GM19455 (cell line): ENCODE measurements at regions not wholly inside any gene's neighbourhood (a gene's known extent, or its start where the extent isn't known, plus 50 kb on each side); places are given as distances from the start of the nearest gene placed in this dataset.
"Not testable (repeated sequence)": the region's sequence is repeated elsewhere in the genome, so short reads cannot be mapped to it uniquely, and the experiment has no call there.

Experiments used
- ATAC-seq: cut with Tn5 transposase; IDR thresholded peaks from one replicate; pipeline ENCODE4 v1.9.1; 2021; ENCODE audit not compliant: unreplicated experiment

- ATAC-seq, result no peak
Observed at GRCh38 chr16:22624800-22625533, 114.3 kb downstream of the NPIPB5 start.

- ATAC-seq, result no peak
Observed at GRCh38 chr16:22625967-22626366, 115.3 kb downstream of the NPIPB5 start.

GRCh38 chr16:22627043-22627442 lies 116.4 kb downstream of the NPIPB5 start:
- no peak for ATAC-seq

GRCh38 chr16:22628994-22629393 lies 118.3 kb downstream of the NPIPB5 start:
- no peak for ATAC-seq

GRCh38 chr16:22630242-22630641 lies 119.6 kb downstream of the NPIPB5 start:
- no peak for ATAC-seq

- no peak for ATAC-seq
Observed at GRCh38 chr16:22631264-22631663, 120.6 kb downstream of the NPIPB5 start.

- ATAC-seq, result no peak
Observed at GRCh38 chr16:22632606-22633005, 121.9 kb downstream of the NPIPB5 start.

- no peak for ATAC-seq
Observed at GRCh38 chr16:22633280-22633679, 122.6 kb downstream of the NPIPB5 start.

- no peak for ATAC-seq
Observed at GRCh38 chr16:22633799-22634198, 123.1 kb downstream of the NPIPB5 start.

- no peak for ATAC-seq
Observed at GRCh38 chr16:22634954-22635353, 124.3 kb downstream of the NPIPB5 start.

- no peak for ATAC-seq
Observed at GRCh38 chr16:22635357-22635761, 124.7 kb downstream of the NPIPB5 start.

GRCh38 chr16:22635801-22636200 lies 125.1 kb downstream of the NPIPB5 start:
- no peak for ATAC-seq

- ATAC-seq, result no peak
Observed at GRCh38 chr16:22638393-22639206, 127.9 kb downstream of the NPIPB5 start.

GRCh38 chr16:22641131-22641628 lies 130.5 kb downstream of the NPIPB5 start:
- ATAC-seq, result no peak

- ATAC-seq, result no peak
Observed at GRCh38 chr16:22642416-22643088, 131.9 kb downstream of the NPIPB5 start.

- not testable (repeated sequence) for ATAC-seq
Observed at GRCh38 chr16:22643203-22643602, 132.5 kb downstream of the NPIPB5 start.

GRCh38 chr16:22643886-22644285 lies 133.2 kb downstream of the NPIPB5 start:
- no peak for ATAC-seq

- no peak for ATAC-seq
Observed at GRCh38 chr16:22645868-22646267, 135.2 kb downstream of the NPIPB5 start.

GRCh38 chr16:22646948-22647556 lies 136.4 kb downstream of the NPIPB5 start:
- ATAC-seq, result no peak

- ATAC-seq, result no peak
Observed at GRCh38 chr16:22648141-22648540, 137.4 kb downstream of the NPIPB5 start.

- ATAC-seq, result no peak
Observed at GRCh38 chr16:22648941-22649340, 138.2 kb downstream of the NPIPB5 start.
